NT2/D1 (cell line): ENCODE measurements at regions not wholly inside any gene's neighbourhood (a gene's known extent, or its start where the extent isn't known, plus 50 kb on each side); places are given as distances from the start of the nearest gene placed in this dataset.

ENCODE experiments used
- YY1 ChIP-seq: IDR thresholded peaks from 2 replicates; pipeline ENCODE4 v1.6.1; 2011; ENCODE audit not compliant: insufficient read length, insufficient read depth
- ZNF274 ChIP-seq: IDR thresholded peaks from 2 replicates; pipeline ENCODE4 v1.6.1; 2011; ENCODE audit warnings: mild to moderate bottlenecking, low read depth, low read length

GRCh38 chr4:174131901-174132300 lies 151.6 kb downstream of the FBXO8 start:
- no peak for TF ChIP-seq YY1
- TF ChIP-seq ZNF274: no peak
